Activated T-cell treated with anti-CD3 and anti-CD28 coated beads, Interleukin-2, amount 50 U/mL, for 1 hour (primary cell): ENCODE measurements at regions not wholly inside any gene's neighbourhood (a gene's known extent, or its start where the extent isn't known, plus 50 kb on each side); places are given as distances from the start of the nearest gene placed in this dataset.
"Not testable (repeated sequence)": the region's sequence is repeated elsewhere in the genome, so short reads cannot be mapped to it uniquely, and the experiment has no call there.

Experiments used
- DNase-seq: peaks from one replicate; pipeline ENCODE4 v3.0.0-alpha.2; 2020

DNA sequence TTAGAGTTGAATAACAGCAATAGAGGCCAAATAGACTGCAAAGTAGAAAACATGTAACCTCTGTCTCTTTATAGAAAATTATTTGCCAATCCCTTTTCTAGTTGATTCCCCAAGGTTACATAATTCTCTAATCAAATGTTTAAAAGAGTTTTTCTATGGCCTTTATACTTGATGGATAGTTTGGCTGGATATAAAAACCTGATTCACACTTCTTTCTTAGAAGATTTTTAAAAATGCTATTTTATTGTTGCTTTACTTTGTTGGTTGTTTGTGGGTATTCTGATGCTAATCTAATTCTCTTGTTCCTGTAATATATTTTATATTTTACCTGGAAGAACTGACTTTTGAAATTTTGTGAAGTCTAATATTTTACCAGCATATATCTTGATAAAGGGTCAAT is 331.1 kb upstream of the MTPN start:
- DNase-seq, result no peak

DNA sequence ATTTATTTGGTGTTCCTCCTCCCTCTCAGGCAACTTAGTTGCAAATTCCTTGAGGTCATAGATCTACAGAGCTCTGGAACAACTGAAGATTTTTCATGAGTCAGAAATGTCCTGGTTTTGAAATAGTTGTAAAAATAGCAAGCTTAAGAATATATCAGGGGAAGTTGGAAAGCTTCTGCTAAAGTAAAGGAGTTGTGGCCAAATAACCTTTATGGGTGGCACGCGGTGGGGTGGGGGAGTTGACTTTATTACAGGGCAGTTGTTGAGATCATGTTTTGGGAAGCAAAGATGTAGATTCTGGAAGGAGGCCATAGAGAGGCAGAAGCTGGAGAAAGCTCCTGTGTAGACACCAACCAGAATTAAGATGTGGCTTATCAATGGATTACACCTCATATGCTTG is 326.0 kb upstream of the MTPN start:
- DNase-seq, result no peak

DNA sequence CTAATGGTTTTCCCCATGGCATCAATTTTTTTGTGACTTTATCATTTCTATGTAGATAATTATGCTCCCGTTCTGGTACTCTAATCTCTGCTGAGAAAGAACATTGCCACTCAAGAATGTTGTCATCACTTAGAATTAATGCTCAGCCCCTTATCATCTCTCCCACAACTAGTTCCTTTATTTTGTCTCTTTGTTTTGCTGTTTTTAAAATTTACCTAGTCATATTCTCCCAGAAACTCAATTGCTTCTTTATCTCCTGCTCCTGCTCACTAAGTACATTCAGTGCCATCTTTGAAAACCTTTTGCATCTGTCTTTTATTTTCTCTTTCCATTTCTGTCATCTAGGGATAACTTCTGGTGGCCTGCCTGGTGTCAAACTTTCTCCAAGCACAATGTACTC is 324.9 kb upstream of the MTPN start:
- no peak for DNase-seq

DNA sequence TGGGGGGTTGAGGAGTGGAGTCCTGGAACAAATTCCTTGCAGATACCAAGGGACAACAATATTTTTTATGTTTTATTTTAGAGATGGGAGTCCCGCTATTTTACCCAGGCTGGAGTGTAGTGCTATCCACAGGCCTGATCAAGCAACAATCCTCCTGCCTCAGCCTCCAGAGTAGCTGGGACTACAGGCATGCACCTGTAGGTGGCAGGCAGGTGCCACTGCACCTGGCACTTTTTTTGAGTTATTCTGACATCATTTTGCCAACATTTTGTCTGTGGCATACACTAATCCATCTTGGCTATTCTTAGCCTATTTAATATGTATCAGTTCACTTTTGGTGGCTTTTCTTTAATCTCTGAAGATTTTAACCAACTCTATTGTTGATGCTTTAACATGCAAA is 317.8 kb upstream of the MTPN start:
- no peak for DNase-seq

DNA sequence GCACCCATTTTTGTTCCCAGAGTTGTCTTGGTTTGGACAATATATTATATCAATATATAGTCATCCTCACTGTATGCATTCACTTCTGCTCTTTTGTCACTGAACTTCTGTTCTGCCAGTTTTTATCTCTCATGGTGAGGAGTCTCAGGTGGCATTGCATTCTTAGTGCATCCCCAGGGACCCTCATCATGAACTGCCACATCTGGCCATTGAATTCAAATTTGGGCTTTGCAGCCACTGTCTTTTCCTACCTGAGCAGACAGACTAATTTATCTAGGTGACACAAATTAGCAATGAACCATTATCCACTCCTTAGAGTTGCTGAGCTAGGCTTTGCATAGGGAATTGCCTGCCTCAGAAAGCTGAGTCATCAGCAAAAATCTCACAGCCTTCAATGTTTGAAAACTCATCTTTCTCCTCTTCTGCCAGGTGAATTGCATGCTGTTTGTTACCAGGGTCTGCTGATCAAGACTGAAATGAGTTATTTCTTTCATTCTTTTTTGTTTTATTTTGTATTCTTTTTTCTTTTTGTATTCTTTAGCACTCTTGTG is 316.8 kb upstream of the MTPN start:
- DNase-seq, result no peak

DNA sequence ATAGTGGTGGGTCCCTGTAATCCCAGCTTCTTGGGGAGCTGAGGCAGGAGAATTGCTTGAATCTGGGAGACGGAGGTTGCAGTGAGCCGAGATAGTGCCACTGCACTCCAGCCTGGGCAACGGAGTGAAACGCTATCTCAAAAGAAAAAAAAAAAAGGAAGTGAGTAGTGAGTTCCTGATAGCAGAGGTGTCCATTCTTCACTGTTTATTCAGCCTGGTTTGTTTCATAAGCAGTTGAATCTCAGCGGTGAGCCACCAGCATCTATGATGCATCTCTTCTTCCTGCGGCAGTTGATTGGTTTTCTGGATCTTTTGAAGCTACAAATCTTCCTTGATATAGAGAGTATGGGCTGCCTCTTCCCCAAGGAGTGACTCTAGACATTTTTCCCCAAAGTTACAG is 316.1 kb upstream of the MTPN start:
- DNase-seq, result no peak

DNA sequence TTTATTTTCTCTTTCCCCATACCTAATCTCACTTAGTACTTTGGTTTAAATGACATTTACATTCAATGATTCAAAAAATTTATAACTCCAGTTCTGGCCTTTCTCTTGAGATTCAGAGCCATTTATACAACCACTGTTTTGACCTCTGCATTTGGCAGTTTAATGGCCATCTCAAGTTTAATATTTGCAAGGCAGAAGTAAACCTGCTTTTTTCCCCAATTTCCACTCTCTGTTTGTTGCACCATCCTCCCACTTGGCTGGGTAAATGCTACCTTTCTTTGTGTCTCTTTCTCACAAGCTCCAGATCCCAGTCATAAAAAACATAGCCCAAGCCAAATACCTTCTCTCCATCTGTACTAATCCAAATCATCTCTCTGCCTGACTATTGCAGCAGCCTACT is 315.2 kb upstream of the MTPN start:
- DNase-seq, result no peak

DNA sequence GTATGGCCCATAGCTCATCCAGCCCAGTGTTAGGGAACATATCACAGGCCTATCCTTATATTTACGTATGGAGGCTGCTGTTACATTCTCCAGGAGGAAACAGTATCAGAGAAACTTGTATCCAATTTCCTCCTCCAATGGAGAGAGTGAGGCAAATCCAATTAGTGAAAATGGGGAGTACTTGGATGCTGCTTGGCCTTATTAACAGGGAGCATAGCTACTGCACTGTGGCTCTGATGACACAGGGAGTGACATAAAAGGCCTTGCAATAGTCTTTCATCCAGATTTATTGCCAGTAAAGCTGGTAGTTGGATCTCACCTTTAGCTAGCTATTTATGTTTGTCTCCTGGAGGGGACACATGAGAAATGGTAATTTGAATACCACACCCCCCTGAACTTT is 313.2 kb upstream of the MTPN start:
- no peak for DNase-seq

DNA sequence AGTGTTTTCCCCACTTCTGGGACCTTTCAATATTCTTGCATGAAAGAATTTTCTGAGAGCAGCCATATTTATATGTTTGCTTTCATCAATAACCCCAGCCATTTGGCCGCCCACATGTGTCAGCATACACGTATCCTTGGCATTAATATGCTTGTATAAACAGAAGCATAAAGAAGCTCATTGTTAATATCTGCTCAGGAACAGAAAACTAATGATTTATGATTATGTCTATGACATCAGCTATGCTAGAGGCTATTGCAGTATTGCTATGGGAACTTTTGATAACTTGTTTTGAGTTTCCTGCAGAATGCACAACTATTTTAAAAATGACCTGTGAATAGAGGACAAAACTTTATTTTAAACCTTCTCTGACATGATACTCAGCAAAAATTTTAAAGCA is 300.9 kb upstream of the MTPN start:
- no peak for DNase-seq

DNA sequence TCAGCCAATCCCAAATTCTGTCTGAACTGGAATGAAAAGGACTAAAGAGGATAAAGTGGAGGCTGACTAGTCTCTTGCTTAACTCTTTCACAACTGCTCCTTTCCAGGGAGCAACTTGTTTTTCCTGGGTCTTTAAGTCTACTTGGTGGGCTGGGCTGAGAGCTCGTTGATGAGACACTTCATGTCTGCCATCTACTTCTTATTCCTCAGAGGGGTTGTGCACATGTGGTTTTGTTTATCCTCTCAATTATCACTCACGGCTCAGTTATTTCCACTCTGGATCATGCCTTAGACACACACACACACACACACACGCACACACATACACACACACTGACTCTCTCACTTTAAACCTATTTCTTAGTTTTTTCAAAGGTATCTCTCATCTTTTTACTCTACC is 298.6 kb upstream of the MTPN start:
- no peak for DNase-seq

DNA sequence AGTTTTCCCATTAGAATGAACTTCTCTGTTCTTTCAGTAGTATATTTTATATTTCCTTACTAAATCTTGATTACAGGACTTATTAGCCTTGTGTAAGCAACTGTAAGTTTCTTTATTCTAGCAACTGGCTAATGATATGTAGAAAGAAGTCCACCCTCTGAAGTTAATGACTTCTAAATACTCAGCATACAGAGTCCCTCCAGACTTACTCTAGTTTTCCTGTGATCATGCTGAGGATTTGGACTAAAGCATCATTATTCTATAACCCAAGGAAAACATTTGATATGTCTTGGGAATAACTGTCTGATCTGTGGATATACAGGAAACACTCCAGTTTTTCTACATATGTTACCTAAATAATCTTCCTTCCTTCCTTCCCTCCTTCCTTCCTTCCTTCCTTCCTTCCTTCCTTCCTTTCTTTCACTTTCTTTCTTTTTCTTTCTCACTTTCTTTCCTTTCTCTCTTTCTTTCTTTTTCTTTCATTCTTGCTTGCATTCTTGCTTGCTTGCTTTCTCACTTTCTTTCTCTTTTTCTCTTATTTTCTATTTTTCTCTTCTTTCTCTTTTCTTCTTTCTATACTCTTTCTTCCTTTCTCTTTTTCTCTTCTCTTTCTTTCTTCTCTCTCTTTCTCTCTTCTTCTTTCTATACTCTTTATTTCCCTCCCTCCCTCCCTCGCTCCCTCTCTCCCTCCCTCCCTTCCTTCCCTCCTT is 297.6 kb upstream of the MTPN start:
- no peak for DNase-seq

DNA sequence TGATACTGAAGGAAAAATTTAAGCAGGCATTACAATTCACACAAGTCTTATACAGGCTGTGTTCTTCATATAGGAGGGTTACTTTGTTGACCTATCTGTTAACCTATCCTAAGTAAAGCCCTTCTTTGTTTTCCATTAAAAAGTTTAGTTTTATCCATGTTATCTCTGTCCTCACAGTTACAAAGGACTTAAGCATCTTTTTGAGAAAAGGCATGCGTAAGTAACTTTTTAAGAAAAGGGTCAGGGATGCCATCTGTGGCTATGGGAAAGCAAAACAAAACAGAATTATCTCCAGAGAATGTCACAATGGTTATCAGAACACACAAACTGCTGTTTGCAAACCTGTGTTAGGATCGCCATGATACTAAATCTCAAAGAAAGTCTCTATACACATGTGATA is 295.8 kb upstream of the MTPN start:
- no peak for DNase-seq

DNA sequence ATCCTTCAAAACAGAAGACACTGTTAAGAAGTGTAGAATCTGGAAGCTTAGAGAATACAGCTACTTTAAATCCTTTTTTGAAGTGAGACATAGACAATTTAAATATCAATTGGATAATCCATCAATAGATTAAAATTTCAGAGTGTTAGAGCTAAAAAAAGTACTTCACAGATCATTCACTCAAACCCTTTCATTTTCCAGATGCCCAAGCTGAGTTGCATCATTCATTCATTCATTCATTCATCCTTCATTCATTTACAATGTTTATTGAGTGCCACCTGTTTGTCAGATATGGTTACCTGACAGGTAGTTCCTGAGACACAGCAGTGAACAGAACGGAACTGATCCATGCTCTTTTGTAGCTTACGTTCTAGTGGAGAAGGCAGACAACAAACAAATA is 290.7 kb upstream of the MTPN start:
- DNase-seq, result no peak

DNA sequence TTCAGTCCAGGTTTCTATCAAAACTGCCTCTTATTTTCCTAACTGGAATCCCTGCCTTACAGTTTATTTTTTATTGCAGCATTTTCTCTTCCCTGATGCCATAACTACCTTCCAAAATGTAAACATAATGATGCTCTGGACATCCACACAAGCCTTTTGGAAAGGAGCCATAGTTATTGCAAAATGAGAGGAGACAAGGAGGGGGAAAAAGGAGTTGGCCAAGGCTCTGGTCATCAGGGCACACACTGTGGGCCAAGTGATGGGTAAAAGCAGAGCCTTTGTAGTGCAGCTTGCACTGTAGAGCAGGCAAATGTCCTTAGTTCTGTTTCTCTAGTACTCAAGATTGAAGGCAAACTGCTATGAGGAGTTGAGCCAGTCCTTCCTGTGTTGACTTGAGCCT is 289.3 kb upstream of the MTPN start:
- DNase-seq, result no peak

DNA sequence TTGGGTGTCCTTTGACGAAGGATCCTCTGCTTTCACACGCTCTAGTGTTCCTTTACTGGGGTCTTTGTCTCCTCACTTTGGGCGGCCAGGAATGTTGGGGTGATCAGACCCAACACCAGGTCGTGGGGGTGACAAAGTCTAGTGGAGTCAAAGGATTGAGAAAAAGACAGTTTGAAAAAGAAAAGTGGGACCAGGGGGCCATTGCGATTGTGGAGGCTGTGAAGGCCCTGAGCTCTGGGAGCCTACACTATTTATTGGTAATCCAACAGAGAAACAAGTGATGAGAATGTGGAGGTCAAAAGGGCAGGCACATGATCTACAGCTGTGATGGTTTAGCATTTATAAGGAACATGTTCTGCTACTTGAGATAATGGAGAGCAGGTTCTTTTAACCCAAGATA is 287.1 kb upstream of the MTPN start:
- not testable (repeated sequence) for DNase-seq

DNA sequence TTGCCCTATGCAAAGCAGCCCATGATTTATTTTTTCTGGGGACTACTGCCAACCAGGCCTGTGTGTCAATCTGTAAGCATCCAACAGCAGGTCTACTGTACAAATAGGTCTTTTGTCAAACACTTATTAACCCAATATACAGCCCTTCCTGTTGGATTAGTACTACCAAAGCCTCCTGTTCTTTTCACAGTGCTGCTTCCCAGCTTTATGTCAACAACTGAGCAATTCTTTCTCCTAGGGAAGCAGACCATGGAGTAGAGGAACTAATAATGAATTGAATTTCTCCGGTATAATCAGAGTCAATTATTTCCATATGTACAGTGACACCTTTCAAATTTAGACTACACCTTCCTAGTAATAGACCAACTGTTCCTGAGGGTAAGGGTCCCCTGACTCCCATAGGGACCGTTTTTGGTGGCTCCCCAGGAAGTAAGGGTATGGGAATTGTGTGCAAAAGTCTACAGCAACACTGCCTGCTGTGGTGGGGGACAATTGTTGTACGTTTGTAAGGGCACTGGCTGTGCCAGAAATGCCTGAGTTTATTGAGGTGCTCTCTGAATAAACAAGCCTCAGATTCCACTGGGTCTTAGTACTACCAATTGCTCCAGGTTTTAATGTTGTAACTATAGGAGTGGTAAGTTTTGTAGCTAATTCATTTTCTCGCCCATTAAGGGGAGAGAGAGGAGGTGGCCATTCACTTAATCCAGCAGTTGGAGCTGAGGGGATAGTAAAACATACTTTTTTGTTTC is 286.1 kb upstream of the MTPN start:
- not testable (repeated sequence) for DNase-seq

DNA sequence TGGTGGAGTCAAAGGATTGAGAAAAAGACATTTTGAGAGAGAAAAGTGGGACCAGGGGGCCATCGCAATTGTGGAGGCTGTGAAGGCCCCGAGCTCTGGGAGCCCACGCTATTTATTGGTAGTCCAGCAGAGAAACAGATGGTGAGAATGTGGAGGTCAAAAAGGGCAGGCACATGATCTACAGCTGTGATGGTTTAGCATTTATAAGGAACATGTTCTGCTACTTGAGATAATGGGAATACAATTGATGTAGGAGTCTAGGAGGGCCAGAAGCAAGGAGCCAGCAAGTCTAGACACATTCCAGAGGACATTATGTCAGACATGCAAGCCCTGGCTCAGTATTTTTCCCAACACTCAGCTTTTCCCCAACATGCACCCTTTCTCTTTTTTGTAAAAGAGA is 283.4 kb upstream of the MTPN start:
- not testable (repeated sequence) for DNase-seq

DNA sequence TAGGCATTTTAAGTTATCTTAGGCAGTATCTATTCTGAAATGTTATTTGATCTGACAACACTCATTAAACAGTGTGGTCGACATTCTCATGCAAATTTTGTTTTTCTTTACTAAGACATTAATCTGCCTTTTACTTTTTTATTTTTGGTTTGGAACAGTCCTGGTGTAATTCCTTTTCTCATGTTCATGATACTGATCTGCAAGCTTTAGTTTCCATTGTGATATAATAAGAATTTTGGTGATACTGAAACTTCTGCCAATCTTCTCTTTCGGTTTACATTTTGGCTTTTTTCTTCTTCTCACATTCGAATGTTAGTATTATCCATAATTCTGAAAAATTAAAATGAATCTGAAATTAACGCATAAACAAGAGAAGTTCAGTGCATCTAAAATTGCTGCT is 281.9 kb upstream of the MTPN start:
- DNase-seq, result no peak

DNA sequence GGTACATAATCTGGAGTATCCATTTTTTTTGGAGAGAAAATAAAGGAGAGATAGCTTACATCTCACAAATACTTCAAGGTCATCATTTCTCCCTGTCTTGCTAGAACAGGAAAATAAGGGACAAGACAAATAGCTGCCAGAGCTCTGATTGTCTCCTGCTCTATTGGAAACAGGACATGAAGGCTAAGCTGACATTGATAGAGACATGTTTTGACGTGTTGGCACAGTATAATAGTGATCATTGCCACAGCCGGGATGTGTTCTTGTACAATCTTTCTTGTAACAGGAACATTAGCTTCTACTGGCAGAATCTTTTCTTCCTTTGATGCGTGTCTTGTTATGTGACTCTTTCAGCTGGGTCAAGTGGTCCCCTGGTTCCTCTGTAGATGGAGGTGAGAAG is 279.3 kb upstream of the MTPN start:
- no peak for DNase-seq

DNA sequence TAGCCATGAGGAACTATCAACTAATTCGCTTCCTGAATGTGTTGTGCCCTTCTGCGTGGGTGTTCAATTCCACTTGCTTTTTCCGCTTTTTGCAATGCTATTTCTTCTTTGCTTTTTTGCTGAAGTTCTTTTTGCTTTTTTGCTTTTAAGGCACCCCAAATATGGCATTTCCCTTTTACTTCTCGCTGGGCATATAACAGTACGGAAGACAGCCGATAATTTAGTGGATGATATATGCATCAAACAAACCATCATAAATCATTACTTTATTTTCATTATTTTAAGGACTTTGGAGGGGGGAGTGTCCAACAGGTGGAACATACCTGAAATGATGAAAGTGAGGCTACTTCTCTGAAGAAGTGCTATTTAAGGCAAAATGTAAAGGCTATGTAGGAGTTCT is 277.0 kb upstream of the MTPN start:
- DNase-seq, result no peak

DNA sequence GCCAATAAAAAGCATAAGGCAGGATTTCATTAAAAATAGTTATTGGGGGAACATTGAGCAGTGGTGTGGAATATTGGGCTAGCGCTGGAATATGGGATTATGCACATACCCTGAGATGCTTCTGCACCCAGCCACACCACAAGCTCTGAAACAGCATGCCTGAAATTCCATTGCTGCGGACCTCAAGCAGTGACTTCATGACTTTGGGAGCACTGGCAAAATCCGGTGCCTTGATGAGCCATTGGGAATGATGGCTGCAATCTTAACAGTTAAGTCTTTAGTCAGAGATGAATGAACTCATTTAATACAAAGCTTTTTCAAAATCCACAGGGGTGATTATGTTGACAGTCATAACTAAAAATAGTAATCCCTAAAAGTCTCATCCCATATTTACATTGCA is 274.7 kb upstream of the MTPN start:
- DNase-seq, result no peak

DNA sequence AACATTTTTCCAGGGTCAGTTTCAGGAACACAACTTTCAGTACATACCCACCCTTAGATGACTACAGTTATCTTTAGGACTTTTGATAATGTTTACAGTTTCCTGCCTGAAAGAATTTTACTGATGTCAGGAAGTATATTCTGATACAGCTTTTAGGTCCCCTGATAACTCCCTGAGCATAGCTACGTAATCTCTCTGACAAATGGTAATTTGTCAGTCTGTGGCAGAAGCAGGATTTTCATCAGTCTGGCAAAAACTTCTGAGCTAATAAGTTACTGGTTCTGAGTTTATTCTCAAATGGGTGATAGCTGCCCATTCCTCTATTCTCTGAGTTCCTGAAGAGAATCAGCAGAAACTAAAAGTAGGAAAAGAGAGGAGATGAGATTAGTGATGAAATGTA is 270.1 kb upstream of the MTPN start:
- DNase-seq, result no peak

DNA sequence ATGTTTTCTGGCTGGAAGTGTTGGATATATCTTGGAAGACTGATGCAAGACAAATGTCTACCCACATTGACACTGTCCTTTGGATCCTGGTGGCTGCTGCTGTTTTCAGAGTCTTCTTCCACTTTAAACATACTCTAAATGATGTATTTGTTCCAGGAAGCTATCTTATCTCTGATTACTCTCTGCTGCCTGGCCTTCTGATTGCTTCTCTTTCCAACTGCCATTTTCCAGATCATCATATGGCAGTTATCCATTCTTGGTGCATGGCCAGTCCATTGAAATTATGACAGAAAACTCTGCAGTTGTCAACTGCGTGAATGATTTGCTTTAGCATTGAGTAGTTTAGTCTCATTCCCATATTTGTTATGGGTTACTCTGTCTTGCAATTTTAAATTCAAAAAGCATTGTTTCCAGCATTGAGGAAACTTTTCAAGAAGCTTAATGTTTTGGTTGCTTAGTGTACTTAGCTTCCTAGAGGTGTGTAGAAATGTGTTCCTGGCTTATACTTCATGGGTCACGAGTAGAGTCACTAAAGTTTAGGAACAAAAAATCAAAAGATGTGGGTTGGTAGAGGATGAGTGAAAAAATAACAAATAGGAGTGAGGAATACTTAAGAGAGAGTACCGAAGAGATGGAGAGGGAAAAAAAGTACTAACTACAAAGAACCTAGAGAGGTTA is 268.3 kb upstream of the MTPN start:
- no peak for DNase-seq

DNA sequence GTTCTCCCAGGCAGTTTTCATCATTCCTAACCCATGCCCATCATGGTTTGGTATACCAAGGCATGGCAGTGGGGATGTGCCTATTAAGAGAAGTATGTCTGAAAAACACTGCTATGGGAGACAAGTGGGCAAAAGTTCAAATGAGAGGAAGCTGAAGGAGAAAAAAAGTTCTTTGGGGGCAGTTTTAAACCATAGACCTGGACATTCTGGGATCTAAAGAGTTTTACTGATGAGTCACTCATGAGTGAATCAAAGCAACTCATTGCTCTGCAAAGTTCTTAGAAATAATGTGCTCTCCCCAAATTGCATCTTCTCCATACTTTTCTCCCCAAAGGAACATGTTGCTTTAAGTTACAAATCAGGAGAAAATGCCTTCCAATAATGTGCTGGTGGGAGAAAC is 256.9 kb upstream of the MTPN start:
- DNase-seq, result no peak
